ENCODE measurements at regions not wholly inside any gene's neighbourhood (a gene's known extent, or its start where the extent isn't known, plus 50 kb on each side); places are given as distances from the start of the nearest gene placed in this dataset.
"Not testable (repeated sequence)": the region's sequence is repeated elsewhere in the genome, so short reads cannot be mapped to it uniquely, and the experiment has no call there.

- TF ChIP-seq CTCF (conservative IDR thresholded peaks at IDR 0.05; ENCODE audit: low read depth, low read length); POLR2A (IDR thresholded peaks at IDR 0.05; ENCODE audit: low read depth, low read length); RAD21 (IDR thresholded peaks at IDR 0.05; ENCODE audit: low read length); CEBPB (IDR thresholded peaks at IDR 0.05; ENCODE audit: low read depth, low read length); MAFK (IDR thresholded peaks at IDR 0.05; ENCODE audit: low read depth, low read length); RFX5 (IDR thresholded peaks at IDR 0.05; ENCODE audit: low read depth, low read length); ELK1 (IDR thresholded peaks at IDR 0.05; ENCODE audit: borderline replicate concordance, low read depth, low read length); BHLHE40 (IDR thresholded peaks at IDR 0.05; ENCODE audit: low read depth, low read length); FOS (IDR thresholded peaks at IDR 0.05; ENCODE audit: low read depth, low read length); MXI1 (IDR thresholded peaks at IDR 0.05; ENCODE audit: borderline replicate concordance, low read depth, low read length): not testable (repeated sequence)
Observed at GRCh38 chr20:41685145-41685544, 67.0 kb upstream of the CHD6 start.
